ENCODE measurements at regions not wholly inside any gene's neighbourhood (a gene's known extent, or its start where the extent isn't known, plus 50 kb on each side); places are given as distances from the start of the nearest gene placed in this dataset.

DNA sequence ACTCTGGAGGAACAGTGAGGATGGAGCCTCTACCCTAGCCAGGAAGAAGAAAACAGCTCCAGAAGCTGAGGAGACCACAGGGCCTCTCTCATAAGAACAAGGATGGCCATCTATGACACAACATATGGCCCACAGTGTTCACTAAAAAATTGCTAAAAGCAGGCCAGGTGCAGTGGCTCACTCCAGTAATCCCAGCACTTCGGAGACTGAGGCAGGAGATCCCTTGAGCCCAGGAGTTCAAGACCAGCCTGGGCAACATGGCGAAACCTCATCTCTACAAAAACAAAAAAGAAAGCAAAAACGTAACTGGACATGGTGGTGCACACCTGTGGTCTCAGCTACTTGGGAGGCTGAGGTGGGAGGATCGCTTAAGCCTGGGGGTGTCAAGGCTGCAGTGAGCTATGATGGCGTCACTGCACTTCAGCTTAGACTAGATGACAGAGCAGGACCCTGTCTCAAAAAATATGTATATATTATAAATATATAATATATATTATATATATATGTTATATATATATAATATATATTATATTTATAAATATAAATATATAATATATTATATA, 103.1 kb downstream of the TOMM20 start:
- no peak for DNase-seq

GRCh38 chr1:235024711-235025421, 103.8 kb downstream of the TOMM20 start:
- DNase-seq: no peak

DNA sequence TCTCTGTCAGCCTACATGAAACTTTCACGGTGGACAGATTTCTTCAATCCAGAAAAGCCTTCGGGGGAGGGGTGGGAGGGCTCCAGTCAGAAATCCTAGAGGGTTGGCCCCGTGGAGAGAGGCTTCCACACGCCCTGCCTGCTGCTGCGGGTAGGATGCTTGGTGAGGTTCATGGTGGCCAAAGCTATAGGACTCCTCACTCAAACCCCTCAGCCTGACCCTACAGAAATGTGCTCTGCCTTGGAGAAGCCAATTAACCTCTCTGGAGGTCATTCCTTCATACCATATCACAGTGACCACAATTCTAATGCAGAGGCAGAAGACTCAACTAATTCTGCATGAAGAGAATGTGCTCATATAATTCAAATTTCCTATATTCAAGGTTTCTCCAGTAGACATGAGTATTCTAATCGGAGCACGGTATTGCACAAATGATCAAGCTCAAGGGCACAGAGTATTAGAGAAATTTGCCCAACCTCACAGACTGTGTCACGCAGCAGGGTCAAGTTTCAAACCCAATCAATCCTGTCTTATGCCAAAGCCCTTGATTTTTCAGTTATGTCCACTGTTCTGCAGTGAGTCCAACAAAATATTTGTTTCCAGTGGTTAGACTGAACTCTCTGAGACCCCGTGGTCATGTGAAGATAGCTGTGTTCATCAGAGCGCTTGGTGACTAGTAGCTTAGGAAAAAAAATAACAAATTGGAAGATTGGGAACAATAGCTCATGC, 104.8 kb downstream of the TOMM20 start:
- DNase-seq: no peak

- no peak for DNase-seq
These were observed 105.5 kb downstream of the TOMM20 start for GRCh38 chr1:235022981-235023710.

DNA sequence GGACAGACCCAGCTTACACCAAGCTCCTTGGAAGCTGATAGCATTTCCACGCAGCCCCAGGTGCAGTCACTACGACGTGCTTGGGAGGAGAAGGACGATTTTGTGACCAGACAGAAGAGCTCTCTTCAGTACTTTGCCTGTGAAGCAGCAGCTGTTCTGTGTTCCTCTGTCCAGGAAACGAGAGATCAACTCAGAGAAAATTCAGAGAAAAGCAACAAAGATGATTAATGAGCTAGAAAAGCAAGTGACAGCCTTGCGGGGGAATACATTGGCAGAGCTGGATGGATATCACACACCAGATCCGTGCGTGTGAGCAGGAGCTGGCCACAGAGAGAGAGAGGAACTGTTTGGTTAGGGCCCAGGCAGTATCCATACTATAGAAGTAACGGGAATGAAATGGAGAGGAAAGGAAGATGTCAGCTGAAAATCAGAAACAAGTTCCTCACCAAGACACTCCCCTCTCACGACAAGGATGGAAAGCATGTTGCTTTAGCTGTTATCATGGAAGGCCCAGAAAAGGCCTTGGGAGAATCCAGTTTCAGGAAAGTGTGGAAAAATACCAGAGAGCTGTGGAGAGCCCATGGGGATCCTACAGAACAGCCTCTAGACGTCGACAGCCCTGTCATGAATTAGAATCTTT, 106.2 kb downstream of the TOMM20 start:
- DNase-seq: no peak

- DNase-seq: no peak
These were observed 106.8 kb downstream of the TOMM20 start for GRCh38 chr1:235021815-235022214.

- no peak for DNase-seq
These were observed 107.3 kb downstream of the TOMM20 start for GRCh38 chr1:235021321-235021720.

DNA sequence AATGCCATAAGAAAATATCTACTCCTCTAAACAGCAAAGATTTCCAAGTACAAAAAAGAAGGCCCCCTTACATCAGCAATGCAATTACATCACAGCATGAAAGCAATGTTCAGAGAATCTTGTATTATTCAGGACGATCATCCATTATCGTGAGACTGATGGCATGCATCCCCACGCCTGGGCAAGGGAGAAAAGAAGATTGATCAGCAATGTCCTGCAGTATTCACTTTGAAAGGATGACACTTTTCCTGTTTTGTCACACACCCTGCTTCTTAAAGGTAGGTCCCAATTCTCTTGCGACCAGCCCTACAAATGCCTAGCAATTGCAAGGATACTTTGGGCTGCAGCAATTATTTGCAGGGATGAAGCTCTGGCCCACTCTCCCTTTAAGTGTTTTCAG, 108.7 kb downstream of the TOMM20 start:
- DNase-seq: no peak

- DNase-seq: no peak
These were observed 109.2 kb downstream of the TOMM20 start for GRCh38 chr1:235019471-235019870.

GRCh38 chr1:235018720-235019444, 109.8 kb downstream of the TOMM20 start:
- DNase-seq: no peak

GRCh38 chr1:235018161-235018560, 110.5 kb downstream of the TOMM20 start:
- DNase-seq: peak; percentile 92

GRCh38 chr1:235017719-235018118, 110.9 kb downstream of the TOMM20 start:
- DNase-seq: no peak

DNA sequence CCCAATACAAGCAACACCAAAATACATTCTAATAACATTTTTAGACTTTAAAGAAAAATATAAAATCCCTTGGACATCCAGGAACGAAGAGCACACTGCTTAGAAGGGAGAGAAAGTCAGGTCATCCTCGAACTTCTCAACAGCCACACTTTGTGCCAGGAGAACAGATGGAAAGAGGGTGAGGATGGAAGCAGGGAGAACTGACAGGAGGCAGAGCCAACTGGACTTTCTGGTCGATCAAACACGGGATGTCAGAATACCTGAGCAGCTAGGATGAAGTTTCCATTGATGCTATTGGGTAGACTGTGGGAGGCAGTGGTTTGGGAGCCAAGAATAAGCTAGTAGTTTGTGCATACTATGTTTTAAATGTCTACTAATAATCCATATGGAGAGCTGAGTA, 111.4 kb downstream of the TOMM20 start:
- DNase-seq: no peak

GRCh38 chr1:235015291-235015985, 113.2 kb downstream of the TOMM20 start:
- no peak for DNase-seq

DNA sequence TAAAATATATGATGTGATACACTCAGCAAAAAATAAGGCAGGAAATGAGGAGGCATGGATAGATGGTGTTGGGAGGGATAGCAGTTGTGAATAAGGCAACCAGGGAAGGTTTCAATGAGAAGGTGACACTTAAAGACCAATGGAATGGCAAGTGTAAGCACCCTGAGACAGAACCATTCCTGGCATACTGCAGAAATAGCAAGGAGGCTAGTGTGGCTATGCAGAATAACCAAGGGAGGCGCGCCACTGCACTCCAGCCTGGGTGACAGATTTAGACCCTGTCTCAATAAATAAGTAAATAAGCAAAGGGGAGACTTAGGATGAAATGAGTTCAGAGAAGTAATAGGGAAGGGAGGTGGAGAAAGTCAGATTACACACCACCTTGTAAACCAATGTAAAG, 113.9 kb downstream of the TOMM20 start:
- no peak for DNase-seq

DNA sequence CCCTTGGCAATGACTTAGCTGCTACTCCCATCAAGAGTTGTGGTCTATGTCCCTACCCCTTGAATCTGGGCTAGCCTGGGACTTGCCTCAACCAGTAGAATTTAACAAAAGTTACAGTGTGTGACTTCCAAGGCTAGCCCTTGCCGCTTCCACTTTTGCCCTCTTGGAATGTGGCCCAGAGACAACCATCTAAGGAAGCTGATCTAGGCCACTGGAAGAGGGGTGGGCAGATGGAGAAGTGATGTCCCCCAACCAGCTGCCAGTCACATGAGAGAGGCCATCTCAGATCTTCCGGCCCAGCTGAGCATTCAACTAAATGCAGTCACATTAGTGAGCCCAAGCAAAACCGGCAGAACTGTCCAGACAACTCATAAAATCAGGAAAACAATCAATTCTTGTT, 115.1 kb downstream of the TOMM20 start:
- no peak for DNase-seq

GRCh38 chr1:235012436-235013210, 116.0 kb downstream of the TOMM20 start:
- DNase-seq: no peak

GRCh38 chr1:235011599-235012435, 116.8 kb downstream of the TOMM20 start:
- peak; percentile 84 for DNase-seq

DNA sequence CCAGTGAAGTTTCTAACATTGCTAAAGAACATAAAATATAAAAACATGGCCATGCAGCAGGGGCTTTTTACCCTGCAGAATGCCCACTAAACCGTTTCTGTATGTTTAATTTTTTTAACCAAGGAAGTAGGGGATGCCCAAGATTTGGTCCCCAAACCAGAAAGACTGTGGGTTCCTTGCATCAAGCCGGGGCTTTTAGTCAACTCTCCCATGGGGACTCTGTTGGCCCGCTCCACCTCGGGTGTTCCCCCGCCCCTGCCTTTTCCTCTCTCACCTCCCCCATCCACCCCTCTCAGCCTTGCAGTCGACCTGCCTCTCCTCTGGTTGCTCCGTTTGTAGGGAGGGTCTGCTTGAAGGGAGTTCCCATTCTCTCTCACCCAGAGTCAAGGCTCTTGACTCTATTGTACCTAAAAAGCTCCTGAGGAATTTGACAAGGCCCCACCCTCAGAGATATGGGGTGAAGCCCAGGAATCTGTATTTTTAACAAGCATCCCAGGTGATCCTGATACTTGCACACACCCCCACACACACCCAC, 117.5 kb downstream of the TOMM20 start:
- DNase-seq: no peak

All from amniotic stem cell (primary cell).